Activated T-helper 1 cell treated with anti-CD3 and anti-CD28 coated beads, Interleukin-12 subunit alpha, Interleukin-12 subunit beta, Interleukin-2, Interleukin-4 antibody, amounts not matched to agents 30 ng/mL and 10 ng/mL and 1 ng/mL, durations not matched to agents 14 hours and 24 hours and 36 hours (primary cell): ENCODE measurements at regions not wholly inside any gene's neighbourhood (a gene's known extent, or its start where the extent isn't known, plus 50 kb on each side); places are given as distances from the start of the nearest gene placed in this dataset.

Experiments used
- DNase-seq: peaks from one replicate; pipeline ENCODE4 v3.0.0; 2021; ENCODE audit warnings: low spot score
- H3K27ac Mint-ChIP-seq: one replicate; pipeline ENCODE4 v1.8.0; 2021; ENCODE audit warnings: mild to moderate bottlenecking, mixed read lengths
- H3K27me3 Mint-ChIP-seq: one replicate; pipeline ENCODE4 v1.8.0; 2022; ENCODE audit warnings: mild to moderate bottlenecking, moderate library complexity, mixed read lengths; ENCODE audit not compliant: insufficient read depth
- H3K36me3 Mint-ChIP-seq: one replicate; pipeline ENCODE4 v1.8.0; 2021; ENCODE audit warnings: low read depth, mixed read lengths
- H3K4me1 Mint-ChIP-seq: one replicate; pipeline ENCODE4 v1.8.0; 2021; ENCODE audit warnings: low read depth, mixed read lengths
- H3K4me3 Mint-ChIP-seq: one replicate; pipeline ENCODE4 v1.8.0; 2021; ENCODE audit warnings: mild to moderate bottlenecking, moderate library complexity, mixed read lengths
- H3K9me3 Mint-ChIP-seq: one replicate; pipeline ENCODE4 v1.8.0; 2021; ENCODE audit warnings: mixed read lengths
- intact Hi-C: fragments of 100-400 bp; cut with micrococcal nuclease; formaldehyde crosslinking; loops from one replicate; pipeline ENCODE4 v1.15.1; 2024

DNA sequence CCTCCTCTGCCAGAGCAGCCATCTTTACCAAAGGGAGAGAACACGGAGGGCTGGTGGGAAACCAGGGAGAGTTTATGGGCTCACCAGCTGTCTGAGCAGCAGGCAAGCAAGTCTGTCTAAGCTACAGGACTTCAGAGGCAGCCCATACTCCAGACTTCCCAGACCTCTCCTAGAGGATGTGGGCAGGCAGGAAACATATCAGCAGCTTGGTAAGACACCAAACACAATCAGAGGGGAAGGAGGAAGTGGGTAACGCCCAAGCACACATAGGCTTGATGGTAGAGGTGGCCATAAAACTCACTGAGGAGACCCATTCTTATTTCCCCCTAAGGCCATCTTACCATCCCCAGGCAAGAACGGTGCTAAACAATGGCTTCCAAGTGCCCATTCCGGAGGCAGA lies 143.1 kb upstream of the ARID1B start:
- Mint-ChIP-seq H3K27ac (no peak overlapping the region), H3K27me3 (no peaks in the 10 kb centered on the region), H3K4me1 (peaks cover 18% of the 10 kb centered on the region), H3K36me3 (no peaks in the 10 kb centered on the region), H3K9me3 (no peaks in the 10 kb centered on the region), H3K4me3 (no peak overlapping the region)
- no peak for DNase-seq
- intact Hi-C loops: no loop called here

DNA sequence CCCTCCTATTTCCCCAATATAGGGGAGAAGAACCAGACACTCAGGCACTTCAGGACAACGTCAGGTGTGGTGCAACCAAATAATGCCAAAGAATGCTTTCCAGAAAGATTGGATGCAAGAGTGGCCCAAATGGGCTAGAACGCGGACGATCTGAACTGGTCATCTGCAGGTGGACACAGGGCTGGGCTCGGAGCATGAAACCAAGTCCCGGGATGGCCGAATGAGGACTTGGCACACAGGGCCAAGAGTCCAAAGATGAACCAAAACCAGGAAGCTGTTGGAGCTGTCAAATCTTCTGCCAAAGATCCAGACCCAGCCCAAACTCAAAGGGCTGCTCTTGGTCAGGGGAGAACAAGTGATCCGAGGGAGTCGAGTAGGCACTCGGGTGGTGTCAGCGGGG lies 143.9 kb upstream of the ARID1B start:
- DNase-seq: no peak

DNA sequence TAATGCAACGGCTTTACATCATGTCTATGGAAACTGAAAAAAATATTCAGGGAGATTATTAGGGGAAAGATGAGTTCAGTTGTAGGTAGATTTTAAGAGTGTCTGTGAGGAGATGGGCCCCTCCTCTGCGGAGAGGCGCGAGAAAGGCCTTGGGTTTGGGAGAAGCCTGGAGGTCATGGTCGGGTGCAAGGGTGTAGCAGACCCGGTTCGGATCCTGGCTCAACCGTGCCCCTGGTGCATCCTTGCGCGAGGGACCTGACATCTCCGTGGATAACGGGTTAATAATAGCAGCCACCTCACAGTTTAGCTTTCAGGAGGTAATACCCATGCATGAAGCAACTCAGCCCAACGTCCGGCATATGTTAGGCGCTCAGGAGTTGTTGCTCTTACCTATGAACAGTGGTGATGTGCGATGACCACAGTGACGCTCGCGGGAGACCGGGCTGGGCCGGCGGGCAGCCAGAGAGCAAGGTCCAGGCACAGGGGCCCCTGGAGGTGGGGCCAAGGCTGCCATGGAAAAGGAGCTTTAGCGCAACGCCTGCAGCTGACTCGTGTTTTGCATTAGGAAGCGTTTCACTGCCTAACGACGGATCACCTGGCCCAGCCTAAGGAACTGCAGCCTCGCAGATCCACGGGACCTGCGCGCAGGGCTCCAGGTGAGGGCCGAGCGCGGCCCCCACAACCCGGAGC lies 146.4 kb upstream of the ARID1B start:
- Mint-ChIP-seq H3K4me3 (no peak overlapping the region), H3K9me3 (no peaks in the 10 kb centered on the region), H3K36me3 (no peaks in the 10 kb centered on the region), H3K4me1 (peaks cover 18% of the 10 kb centered on the region), H3K27me3 (no peaks in the 10 kb centered on the region), H3K27ac (no peak overlapping the region)
- DNase-seq: no peak
- intact Hi-C loops: no loop called here

More for the DNA sequence above, 143.9 kb upstream of the ARID1B start:
- intact Hi-C loops: no loop called here
- no peaks in the 10 kb centered on the region for H3K9me3 Mint-ChIP-seq
- H3K4me1 Mint-ChIP-seq: peaks cover 18% of the 10 kb centered on the region
- H3K27me3 Mint-ChIP-seq: no peaks in the 10 kb centered on the region
- no peak overlapping the region for H3K27ac Mint-ChIP-seq
- no peaks in the 10 kb centered on the region for H3K36me3 Mint-ChIP-seq
- no peak overlapping the region for H3K4me3 Mint-ChIP-seq

DNA sequence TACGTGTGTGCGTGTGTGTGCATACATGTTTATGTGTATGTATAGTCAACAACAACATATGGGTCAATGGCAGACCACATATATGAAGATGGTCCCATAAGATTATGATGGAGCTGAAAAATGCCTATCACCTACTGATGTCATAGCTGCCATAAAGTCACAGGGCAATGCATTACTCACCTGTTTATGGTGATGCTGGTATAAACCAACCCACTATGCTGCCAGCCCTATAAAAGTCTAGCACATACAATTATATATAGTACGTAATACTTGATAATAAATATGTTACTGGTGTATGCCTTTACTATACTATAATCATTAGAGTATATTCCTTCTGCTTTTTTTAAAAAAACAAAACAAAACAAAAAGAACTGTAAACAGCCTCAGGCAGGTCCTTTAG lies 148.4 kb upstream of the ARID1B start:
- Mint-ChIP-seq H3K27me3 (peaks cover 4% of the 10 kb centered on the region), H3K4me3 (no peak overlapping the region), H3K4me1 (peaks cover under 1% of the 10 kb centered on the region), H3K27ac (no peak overlapping the region), H3K36me3 (no peaks in the 10 kb centered on the region), H3K9me3 (no peaks in the 10 kb centered on the region)
- no peak for DNase-seq
- intact Hi-C loops: no loop called here

DNA sequence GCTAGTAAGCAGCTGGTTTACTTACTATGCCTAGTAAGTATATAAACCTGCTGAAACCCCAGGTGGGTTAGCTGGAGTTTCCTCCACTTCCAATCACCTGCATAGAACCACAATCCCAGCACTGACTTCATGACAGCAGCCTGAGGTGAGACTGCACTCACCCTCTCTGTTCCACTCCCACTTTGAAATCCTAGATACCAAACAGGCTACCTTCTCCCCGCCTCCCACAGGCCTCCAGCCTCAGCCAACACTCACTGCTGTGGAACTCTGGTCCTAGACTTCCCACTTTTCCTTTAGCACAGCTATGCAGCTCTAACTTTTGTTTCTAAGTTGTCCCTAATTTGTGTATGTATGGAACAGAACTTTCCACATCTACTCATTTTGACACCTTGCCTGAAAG lies 149.7 kb upstream of the ARID1B start:
- no peaks in the 10 kb centered on the region for H3K4me1 Mint-ChIP-seq
- no peak overlapping the region for H3K4me3 Mint-ChIP-seq
- peaks cover 5% of the 10 kb centered on the region for H3K27me3 Mint-ChIP-seq
- DNase-seq: no peak
- intact Hi-C loops: no loop called here
- H3K27ac Mint-ChIP-seq: no peak overlapping the region
- H3K36me3 Mint-ChIP-seq: no peaks in the 10 kb centered on the region
- H3K9me3 Mint-ChIP-seq: no peaks in the 10 kb centered on the region

DNA sequence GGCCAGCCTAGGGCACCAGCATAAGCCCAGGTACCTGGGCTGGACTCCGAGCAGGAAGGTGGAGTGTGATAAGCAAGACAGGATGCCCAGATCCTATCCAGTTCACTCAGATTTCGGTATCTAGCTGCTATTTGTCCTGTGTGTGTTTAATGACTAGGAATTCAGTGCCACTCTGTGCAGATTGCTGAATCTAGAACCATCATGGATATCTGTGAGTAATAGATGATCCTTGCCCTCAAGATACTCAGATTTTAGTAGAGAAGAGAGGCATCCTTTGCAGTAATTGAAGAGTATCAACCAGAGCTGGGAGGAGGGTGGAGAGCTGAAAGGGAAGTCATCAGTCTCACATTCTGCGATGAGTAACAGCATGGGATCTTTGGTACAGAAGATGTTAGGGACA lies 155.0 kb upstream of the ARID1B start:
- Mint-ChIP-seq H3K27me3 (peaks cover 11% of the 10 kb centered on the region), H3K9me3 (no peaks in the 10 kb centered on the region), H3K27ac (no peak overlapping the region), H3K4me3 (no peak overlapping the region), H3K4me1 (no peaks in the 10 kb centered on the region), H3K36me3 (no peaks in the 10 kb centered on the region)
- intact Hi-C loops: no loop called here
- no peak for DNase-seq

DNA sequence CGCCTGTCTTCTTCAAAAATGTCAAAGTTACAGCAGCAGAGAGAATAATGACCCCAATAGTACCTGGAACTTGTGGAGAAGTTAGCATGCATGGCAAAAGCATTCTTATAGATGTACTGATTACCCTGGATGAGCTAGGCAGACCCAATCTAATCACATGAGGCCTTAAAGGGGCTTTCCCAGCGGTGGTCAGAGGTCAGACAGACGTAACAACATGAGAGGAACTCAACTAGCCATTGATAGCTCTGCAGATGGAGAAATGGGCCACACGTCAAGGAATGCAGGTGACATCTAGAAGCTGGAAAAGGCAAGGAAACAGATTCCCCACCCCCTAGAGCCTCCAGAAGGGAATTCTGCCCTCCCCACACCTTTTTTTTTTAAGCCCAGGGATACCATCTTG lies 156.8 kb upstream of the ARID1B start:
- no peaks in the 10 kb centered on the region for H3K4me1 Mint-ChIP-seq
- H3K9me3 Mint-ChIP-seq: peaks cover under 1% of the 10 kb centered on the region

DNA sequence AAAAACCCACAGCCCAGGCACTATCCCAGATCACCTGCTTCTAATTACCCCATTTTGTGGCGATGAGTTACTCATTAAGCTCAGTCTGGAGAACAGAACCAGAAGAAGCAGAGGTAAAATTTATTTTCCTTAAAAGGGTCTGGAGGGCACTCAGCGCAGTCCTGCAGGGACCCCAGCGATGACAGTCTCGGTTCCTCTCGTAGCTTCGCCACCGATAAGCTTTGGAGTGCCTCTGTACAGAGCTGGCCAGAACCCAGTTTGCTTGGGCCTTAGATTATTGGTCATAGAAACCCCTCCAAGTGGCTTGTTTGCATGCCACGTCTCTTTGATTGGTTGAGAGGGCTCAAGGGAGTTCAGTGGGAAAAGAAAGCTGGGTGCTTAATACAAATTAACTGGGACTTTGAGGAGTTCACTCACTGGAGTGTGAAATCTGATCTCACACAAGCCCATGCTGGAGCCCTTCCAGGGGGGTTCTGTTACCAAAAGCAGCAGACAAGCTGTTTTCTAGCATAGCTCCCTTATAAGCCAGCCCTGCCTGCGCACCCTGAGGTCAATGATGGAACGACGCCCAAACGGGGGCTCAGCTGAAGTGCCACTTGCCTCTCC lies 158.5 kb upstream of the ARID1B start:
- no peak overlapping the region for H3K4me3 Mint-ChIP-seq
- H3K36me3 Mint-ChIP-seq: no peaks in the 10 kb centered on the region
- H3K27me3 Mint-ChIP-seq: peaks cover 7% of the 10 kb centered on the region
- DNase-seq: no peak
- H3K27ac Mint-ChIP-seq: no peak overlapping the region
- no peaks in the 10 kb centered on the region for H3K4me1 Mint-ChIP-seq
- peaks cover 11% of the 10 kb centered on the region for H3K9me3 Mint-ChIP-seq
- intact Hi-C loops: no loop called here

More for the DNA sequence above, 156.8 kb upstream of the ARID1B start:
- H3K27me3 Mint-ChIP-seq: peaks cover 10% of the 10 kb centered on the region
- H3K27ac Mint-ChIP-seq: no peak overlapping the region
- no peak overlapping the region for H3K4me3 Mint-ChIP-seq
- no peaks in the 10 kb centered on the region for H3K36me3 Mint-ChIP-seq
- DNase-seq: no peak
- intact Hi-C loops: no loop called here

DNA sequence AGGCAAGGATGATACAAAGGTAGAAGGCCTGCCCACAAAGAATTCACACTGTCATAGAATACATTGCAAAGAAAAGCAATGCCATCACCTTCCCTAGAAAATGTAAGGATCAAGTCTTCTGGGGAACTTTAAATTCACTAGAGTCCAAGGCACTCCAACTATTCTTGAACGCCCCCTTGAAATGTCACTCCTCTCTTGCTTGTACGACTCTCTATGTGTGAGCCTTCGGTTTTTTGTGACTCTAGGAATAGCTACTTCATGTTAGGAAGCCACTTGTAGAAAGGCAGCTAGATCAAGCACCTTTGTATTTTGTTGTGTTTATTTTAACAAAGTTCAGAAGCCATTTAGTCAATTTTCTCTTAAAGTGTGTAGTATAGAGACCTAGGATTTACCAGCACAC lies 159.2 kb upstream of the ARID1B start:
- peaks cover 7% of the 10 kb centered on the region for H3K27me3 Mint-ChIP-seq
- no peak for DNase-seq
- H3K36me3 Mint-ChIP-seq: no peaks in the 10 kb centered on the region
- H3K4me1 Mint-ChIP-seq: no peaks in the 10 kb centered on the region
- H3K9me3 Mint-ChIP-seq: peaks cover 11% of the 10 kb centered on the region
- intact Hi-C loops: no loop called here
- H3K27ac Mint-ChIP-seq: no peak overlapping the region
- no peak overlapping the region for H3K4me3 Mint-ChIP-seq

DNA sequence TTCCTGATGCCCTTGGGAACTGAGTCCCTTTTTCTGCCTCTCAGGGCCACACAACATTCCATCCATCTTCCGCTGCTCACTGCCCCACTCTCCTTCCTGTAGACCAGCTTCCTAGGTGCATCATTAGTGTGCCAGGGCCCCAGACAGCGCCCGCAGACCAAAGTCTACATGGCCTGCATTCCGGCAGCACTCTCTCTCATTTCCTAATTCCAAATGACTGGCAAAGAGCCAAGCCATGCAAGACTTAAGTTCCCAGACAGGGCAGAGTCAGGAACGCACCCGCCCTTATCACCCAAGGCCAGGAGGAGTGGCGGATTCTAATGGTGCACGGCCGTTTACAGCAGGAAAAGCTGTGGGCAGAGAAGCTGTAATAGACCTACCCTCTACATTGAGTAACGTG lies 159.8 kb upstream of the ARID1B start:
- H3K9me3 Mint-ChIP-seq: peaks cover 11% of the 10 kb centered on the region
- H3K36me3 Mint-ChIP-seq: no peaks in the 10 kb centered on the region
- H3K4me3 Mint-ChIP-seq: no peak overlapping the region
- H3K4me1 Mint-ChIP-seq: no peaks in the 10 kb centered on the region
- H3K27ac Mint-ChIP-seq: no peak overlapping the region
- intact Hi-C loops: no loop called here
- H3K27me3 Mint-ChIP-seq: peaks cover 4% of the 10 kb centered on the region
- no peak for DNase-seq

DNA sequence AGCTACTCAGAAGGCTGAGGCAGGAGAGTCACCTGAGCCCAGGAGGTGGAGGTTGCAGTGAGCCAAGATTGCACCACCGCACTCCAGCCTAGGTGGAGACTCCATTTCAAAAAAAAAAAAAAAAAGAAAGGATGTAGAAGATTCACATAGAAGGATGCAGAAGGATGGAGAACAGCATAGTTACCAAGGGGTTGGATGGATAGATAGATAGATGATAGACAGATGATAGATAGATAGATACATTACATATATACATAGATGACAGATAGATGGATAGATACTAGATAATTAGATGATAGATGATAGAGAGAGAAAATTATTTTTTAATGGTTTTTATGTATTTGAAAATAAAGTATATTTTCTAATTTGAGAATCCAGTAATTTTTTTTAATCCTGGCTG lies 160.7 kb upstream of the ARID1B start:
- Mint-ChIP-seq H3K9me3 (peaks cover 18% of the 10 kb centered on the region), H3K4me1 (no peaks in the 10 kb centered on the region), H3K36me3 (no peaks in the 10 kb centered on the region), H3K4me3 (no peak overlapping the region), H3K27ac (no peak overlapping the region), H3K27me3 (peaks cover 2% of the 10 kb centered on the region)
- DNase-seq: no peak
- intact Hi-C loops: no loop called here

DNA sequence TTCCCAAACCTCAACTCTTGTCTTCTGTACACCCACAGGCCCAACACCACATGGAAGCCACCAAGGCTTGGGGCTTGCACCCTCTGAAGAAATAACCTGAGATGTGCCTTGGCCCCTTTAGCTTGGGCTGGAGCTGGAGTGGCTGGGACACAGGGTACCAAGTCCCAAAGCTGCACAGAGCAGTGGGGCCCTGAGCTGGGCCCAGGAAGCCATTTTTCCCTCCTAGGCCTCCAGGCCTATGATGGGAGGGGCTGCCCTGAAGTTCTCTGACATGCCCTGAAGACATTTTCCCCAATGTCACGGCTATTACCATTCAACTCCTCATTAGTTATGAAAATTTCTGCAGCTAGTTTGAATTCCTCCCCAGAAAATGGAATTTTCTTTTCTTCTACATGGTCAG lies 163.2 kb upstream of the ARID1B start:
- Mint-ChIP-seq H3K27me3 (no peaks in the 10 kb centered on the region), H3K4me3 (no peak overlapping the region), H3K36me3 (no peaks in the 10 kb centered on the region), H3K9me3 (peaks cover 19% of the 10 kb centered on the region), H3K4me1 (no peaks in the 10 kb centered on the region), H3K27ac (no peak overlapping the region)
- intact Hi-C loops: no loop called here
- no peak for DNase-seq

DNA sequence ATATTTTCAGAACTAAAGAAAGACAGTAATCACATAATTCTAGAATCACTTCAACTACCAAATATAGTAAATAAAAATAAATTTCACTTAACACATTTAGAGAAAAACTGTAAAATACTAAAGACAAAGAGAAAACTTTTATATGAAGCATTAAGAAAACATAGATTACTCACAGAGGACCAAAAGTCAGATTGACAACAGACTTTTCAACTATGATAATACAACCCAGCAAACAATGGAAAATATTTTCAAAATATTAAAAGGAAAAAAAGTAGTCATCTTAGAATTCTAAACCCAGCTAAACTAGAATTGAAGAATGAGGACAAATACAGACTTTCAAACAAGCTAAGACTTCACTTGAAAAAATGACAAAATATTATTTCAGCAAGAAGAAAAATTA lies 164.8 kb upstream of the ARID1B start:
- no peaks in the 10 kb centered on the region for H3K4me1 Mint-ChIP-seq
- no peak for DNase-seq
- no peaks in the 10 kb centered on the region for H3K36me3 Mint-ChIP-seq
- intact Hi-C loops: no loop called here
- no peak overlapping the region for H3K4me3 Mint-ChIP-seq
- H3K27me3 Mint-ChIP-seq: no peaks in the 10 kb centered on the region
- no peak overlapping the region for H3K27ac Mint-ChIP-seq
- peaks cover 19% of the 10 kb centered on the region for H3K9me3 Mint-ChIP-seq

DNA sequence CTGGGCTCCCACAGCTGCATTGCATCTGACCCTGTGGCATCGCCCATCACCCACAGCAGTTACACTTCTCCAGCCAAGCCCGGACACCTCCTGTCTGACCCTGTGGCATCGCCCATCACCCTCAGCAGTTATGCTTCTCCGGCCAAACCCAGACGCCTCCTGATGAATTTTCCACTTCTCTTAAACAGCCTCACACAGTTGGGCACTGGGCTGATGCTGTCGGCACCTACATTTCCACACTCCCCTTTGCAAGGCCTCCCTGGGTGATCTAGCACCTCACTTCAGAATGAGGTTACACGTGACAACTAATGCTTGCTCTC lies 175.2 kb upstream of the ARID1B start:
- Mint-ChIP-seq H3K27me3 (peaks cover 7% of the 10 kb centered on the region), H3K9me3 (no peaks in the 10 kb centered on the region), H3K4me3 (no peak overlapping the region), H3K4me1 (no peaks in the 10 kb centered on the region), H3K36me3 (no peaks in the 10 kb centered on the region), H3K27ac (no peak overlapping the region)
- DNase-seq: no peak
- intact Hi-C loops: no loop called here
